NCI-H2081 (cell line): ENCODE measurements at regions not wholly inside any gene's neighbourhood (a gene's known extent, or its start where the extent isn't known, plus 50 kb on each side); places are given as distances from the start of the nearest gene placed in this dataset.
"Not testable (repeated sequence)": the region's sequence is repeated elsewhere in the genome, so short reads cannot be mapped to it uniquely, and the experiment has no call there.

Experiments
- DNase-seq, 2 experiments: peaks; one replicate each; lab custom pipeline; 2025; lab: John Stamatoyannopoulos, UW

- no peak for DNase-seq
These were observed 361.6 kb upstream of the RIOK2 start for GRCh38 chr5:97544678-97545077.

GRCh38 chr5:97545446-97545845 is 362.4 kb upstream of the RIOK2 start:
- DNase-seq, result no peak

DNA sequence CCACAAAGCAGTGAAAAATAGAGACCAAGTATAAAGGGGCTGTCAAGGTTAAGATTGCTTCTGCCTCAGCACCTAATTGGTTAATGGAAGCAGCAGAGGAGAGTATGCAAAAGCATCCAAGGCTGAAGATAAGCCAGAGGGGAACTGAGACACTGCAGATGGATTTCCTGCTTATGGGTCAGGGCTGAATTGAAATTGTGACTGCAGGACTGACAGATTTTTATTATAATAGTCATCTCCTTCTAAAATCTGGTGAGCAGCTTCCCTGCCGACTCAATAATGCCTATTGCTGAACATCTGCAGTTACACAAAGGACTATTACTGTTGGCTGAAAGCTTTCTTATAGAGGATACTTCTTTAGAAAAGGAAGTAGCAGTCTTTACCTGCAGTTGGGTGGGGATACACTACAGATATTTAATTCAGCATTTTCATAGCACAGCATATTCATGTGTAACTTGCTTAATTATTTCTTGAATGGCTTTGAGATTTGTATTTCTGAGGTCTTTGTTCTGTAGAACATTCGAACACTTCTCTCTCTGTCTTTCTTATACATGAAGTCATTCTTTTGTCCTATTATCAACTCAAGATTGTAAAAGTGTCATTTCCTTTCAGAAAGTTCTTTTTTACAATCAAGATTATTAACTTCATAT is 363.0 kb upstream of the RIOK2 start:
- DNase-seq, result no peak

DNA sequence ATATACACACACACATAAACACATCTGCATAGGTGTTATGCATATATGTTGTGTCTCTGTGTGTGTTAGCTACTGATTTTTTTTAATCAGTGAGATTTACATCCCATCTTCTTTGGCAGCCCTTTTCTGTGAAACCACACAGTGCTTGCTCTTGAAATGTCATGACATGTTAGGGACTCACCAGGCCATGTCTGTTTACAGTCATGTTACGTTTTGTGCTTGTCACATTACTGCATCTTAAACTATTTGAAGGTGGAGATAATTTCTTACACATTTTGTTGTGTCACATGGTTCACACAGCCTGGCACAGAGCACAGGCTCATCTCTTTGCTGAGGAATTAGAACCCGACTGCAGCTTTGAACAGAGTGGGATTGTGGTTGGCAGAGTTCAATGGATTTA is 364.4 kb upstream of the RIOK2 start:
- DNase-seq, result no peak

GRCh38 chr5:97547999-97548738 is 365.1 kb upstream of the RIOK2 start:
- no peak for DNase-seq

- no peak for DNase-seq
These were observed 365.7 kb upstream of the RIOK2 start for GRCh38 chr5:97548739-97549080.

DNA sequence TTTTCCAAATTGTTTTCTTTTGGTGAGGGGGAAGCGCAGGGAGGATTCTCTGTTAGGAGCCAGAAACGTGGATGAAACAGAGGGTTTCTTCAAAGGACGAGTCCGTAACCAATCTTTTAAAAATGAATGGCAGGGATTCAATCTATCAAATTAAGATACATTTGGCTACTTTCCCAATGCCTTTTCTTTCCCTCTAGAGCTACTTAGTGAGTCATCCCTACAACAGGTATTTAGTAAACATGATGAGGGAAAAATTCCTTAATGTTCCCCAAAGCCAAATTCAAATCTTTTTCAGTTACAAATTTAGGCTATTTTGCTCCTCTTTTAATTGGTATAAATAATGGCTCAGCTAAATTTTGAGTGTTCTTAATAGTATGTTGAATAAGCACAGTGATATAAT is 366.4 kb upstream of the RIOK2 start:
- DNase-seq, result no peak

GRCh38 chr5:97550164-97550563 is 367.1 kb upstream of the RIOK2 start:
- no peak for DNase-seq

GRCh38 chr5:97550818-97551217 is 367.8 kb upstream of the RIOK2 start:
- no peak for DNase-seq

DNA sequence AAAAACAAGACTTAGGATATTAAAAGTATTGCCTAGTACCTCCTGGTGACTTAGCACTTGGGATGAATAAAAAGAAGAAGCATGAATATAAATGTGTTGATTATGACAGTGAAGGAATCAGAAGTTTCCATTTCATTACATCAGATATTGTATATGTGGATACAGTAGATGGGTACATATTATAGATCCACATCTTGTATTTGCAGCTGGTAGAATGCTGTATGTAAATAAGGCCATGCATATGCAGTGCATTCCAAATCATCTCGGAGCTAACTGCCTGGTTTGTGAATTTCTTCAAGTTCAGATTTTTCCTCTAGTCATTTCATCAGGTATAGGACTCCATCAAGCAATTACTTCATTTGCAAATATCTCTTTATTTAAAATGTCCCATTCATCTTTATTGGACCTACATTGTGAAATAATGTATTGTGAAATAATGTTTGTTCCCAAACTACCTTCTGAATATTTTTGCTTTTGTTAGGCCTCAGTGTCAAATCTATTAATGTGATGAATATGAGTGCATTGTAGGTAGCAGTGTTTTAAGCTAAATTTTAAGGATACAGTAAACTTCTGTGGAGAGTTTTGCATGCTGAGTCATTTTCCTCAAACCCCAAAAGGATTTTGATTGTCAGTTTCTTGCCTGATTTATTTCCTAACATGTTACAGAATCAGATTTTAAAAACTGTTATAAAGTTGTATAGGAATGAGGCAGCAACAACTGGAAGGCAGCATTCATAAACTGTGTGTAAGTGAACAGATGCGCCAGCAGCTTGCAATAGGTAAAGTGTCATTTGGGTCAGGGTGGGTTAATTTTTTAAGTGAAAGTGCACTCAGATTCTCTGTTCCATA is 370.8 kb upstream of the RIOK2 start:
- DNase-seq, result no peak

DNA sequence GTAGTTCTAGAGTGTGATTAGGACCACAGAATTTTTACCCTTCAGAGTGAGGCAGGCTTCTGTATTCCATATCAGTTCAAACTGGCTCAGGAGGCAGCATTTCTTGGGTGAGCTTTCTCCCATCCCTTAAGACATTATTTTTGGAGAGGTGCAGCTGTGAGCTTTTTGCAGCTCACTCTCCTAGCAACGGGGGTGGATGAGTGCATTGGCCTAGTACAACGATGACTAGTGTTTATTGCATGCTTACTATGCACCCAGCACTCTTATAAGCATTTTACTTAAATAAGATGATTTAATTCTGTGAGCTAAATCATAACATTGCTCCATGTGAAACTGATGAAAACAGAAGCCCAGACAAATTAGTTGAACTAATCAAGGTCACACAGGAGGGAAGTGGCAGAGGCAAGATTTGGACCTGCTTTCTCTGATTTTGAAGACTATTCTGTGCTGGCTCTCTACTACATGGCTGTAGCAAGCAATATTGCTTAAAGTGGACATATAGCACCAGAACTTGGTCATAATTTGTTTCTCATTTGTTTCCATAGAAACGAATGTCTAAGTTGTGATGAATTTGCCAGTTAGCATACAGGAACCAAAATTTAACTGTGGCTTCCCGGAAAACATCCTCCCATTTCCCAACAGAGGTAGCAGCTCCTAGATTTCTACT is 372.1 kb upstream of the RIOK2 start:
- no peak for DNase-seq

DNA sequence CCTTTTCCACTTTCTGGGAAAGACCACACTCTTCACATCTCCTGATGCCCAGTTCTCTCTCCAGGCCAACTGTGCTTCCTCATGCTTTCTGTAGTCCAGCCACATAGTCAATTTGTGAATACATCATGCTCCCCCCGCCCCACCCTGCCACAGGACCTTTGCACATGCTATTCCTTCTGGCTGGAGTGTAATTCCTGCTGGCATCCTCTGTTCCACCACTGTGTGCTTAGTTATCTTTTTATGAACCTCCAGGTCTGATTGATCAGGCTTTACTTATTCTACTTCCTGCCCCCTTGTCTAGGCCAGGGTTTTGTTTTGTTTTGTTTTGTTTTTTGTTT is 372.6 kb upstream of the RIOK2 start:
- no peak for DNase-seq

DNA sequence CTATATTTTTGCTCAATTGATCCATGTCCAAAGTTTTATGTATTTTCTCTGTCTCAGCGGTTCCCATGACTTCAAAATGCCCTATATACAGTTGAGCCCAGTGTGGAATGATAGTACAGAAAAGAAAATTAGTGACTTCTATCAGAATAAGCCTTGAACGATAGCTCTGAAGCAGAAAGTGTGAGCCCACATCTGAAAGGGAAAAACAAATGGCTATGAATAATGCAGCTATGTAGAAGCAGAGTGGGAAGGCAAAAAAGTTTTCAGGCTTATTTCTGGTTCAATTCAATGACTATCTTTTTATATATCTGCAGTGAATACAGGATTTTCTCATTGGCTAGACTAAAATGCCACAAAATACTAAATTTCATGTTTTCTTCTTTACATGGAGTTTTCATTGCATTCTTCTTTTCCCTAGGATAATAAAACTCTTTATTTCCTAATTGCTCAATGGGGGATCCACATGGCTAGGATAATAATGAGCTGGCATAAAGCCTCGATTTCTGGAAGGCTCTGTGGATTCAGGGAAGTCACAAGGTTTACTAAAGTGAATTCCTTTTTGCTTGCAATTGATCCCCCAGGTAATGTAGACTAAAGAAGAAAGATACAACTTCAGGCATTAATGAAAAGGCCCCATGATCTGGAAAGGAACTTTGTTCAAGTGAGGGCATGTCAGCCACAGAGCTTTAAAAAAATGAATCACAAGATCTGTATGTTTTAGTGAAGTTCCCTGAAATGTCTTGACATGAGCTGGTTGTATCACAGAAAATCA is 377.0 kb upstream of the RIOK2 start:
- no peak for DNase-seq

- DNase-seq, result no peak
These were observed 377.5 kb upstream of the RIOK2 start for GRCh38 chr5:97560599-97560993.

- no peak for DNase-seq
These were observed 380.1 kb upstream of the RIOK2 start for GRCh38 chr5:97563050-97563657.

DNA sequence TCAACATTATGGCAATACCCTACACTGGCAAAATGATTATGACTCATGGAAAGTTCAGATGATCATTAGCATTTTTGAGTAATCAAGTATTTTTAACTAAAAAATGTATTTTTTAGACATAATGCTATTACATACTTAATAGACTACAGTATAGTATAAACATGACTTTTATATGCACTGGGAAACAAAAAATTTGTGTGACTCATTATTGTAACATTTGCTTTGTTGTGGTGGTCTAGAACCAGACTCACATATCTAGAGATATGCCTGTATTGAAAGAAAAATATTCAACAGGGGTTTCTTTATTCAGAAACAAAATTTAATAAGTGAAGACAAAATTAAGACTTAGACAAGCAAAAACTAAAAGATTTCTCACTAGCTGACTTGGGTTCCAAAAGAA is 385.3 kb upstream of the RIOK2 start:
- no peak for DNase-seq

DNA sequence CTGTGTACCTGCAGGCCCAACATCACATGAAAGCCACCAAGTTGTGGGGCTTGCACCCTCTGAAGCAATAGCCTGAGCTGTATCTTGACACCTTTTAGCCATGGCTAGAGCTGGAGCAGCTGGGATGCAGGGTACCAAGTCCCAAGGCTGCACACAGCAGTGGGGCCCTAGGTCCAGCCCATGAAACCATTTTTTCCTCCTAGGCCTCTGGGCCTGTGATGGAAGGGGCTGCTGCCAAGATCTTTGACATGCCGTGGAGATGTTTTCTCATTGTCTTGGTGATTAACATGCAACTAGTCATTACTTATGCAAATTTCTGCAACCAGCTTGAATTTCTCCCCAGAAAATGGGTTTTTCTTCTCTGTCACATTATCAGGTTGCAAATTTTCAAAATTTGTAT is 387.2 kb upstream of the RIOK2 start:
- no peak for DNase-seq

DNA sequence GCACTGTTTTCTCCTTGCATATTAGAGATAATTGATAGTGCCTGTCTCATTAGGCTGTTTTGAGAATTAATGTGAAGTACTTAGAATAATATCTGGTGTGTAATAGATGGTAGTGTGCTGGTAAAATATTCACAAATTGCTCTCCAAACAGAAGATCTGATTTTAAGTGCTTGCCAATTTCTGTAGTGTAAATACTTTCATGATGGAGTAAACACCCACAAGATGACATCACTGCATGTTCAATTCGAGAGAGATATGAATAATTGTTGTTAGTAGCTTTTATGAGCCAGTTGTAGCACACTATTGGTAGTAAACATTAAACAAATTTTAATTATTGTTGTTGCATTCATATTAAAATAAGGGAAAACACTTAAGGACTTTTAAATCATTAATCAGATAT is 392.3 kb upstream of the RIOK2 start:
- DNase-seq, result no peak

DNA sequence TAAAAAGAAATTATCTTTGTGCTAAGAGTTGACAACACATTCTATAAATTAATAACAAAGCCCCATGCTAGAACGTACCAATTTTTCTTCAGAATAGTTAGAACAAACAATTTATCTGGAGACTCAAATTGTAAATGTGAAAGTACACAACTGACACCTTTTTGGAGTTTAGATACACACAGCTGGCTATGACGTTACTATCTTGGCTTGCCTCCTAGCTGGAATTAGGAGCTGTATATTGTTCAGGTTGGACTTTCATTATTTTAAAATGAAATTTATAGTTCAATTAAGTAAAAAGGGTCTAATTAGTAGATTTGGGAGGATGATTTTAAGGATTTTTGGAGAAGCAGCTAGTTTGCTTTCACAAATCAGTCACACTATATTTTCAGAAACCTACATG is 393.9 kb upstream of the RIOK2 start:
- DNase-seq, result no peak

DNA sequence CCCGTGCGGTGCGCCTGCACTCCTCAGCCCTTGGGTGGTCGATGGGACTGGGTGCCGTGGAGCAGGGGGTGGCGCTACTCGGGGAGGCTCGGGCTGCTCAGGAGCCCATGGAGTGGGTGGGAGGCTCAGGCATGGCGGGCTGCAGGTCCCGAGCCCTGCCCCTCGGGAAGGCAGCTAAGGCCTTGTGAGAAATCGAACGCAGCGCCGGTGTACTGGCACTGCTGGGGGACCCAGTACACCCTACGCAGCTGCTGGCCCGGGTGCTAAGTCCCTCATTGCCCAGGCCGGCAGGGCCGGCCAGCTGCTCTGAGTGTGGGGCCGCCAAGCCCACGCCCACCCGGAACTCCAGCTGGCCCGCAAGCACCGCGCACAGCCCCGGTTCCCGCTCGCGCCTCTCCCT is 396.9 kb upstream of the RIOK2 start:
- DNase-seq, result not testable (repeated sequence)

DNA sequence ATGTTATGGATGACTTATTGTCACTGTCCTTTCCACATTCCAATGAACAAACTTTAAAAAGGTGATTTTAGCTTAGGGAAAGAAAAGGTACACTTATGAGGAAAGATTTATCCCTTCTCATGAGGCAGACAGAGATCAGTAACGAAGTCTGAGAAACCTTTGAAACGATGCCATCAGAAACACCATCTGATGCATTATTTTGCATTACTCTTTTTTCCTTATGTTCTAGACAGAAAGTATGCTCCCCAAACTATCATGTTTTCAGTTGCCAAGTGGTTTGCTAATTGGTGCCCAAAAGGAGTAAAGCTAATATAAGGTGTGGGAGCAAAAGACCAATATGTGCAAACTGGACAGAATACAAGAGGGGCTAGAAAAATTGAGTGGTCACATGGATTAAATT is 397.7 kb upstream of the RIOK2 start:
- no peak for DNase-seq

- no peak for DNase-seq
These were observed 408.7 kb upstream of the RIOK2 start for GRCh38 chr5:97591781-97592180.
